ENCODE measurements at regions not wholly inside any gene's neighbourhood (a gene's known extent, or its start where the extent isn't known, plus 50 kb on each side); places are given as distances from the start of the nearest gene placed in this dataset.

- Histone ChIP-seq H3K4me2 (ENCODE audit: low read length) (no peak overlapping the region), H3K9me3 (ENCODE audit: control insufficient read depth, low read length) (no peaks in the 10 kb centered on the region), H3K4me1 (no peaks in the 10 kb centered on the region), H3K27me3 (ENCODE audit: control insufficient read depth, insufficient read depth, low read length) (no peaks in the 10 kb centered on the region), H3K9ac (no peak overlapping the region), H3K4me3 (ENCODE audit: low read depth, low read length) (no peak overlapping the region), H3K36me3 (ENCODE audit: control insufficient read depth, insufficient read depth, low read length) (no peaks in the 10 kb centered on the region), H3K79me2 (no peaks in the 10 kb centered on the region), H3K27ac (no peak overlapping the region), H2AFZ (no peak overlapping the region)
- no peak for TF ChIP-seq CTCF (IDR thresholded peaks at IDR 0.05)
Observed at GRCh38 chr12:20140751-20141150, 227.6 kb upstream of the PDE3A start.

- no peak for TF ChIP-seq CTCF (IDR thresholded peaks at IDR 0.05)
- H3K27me3 ChIP-seq (ENCODE audit: control insufficient read depth, insufficient read depth, low read length), result no peaks in the 10 kb centered on the region
- H3K9ac ChIP-seq, result no peak overlapping the region
- H3K4me1 ChIP-seq, result no peaks in the 10 kb centered on the region
- no peak overlapping the region for H3K27ac ChIP-seq
- H3K36me3 ChIP-seq (ENCODE audit: control insufficient read depth, insufficient read depth, low read length), result no peaks in the 10 kb centered on the region
- H3K4me2 ChIP-seq (ENCODE audit: low read length), result no peak overlapping the region
- no peak overlapping the region for H2AFZ ChIP-seq
- H3K9me3 ChIP-seq (ENCODE audit: control insufficient read depth, low read length), result no peaks in the 10 kb centered on the region
- H3K79me2 ChIP-seq, result no peaks in the 10 kb centered on the region
- H3K4me3 ChIP-seq (ENCODE audit: low read depth, low read length), result no peak overlapping the region
Observed at GRCh38 chr12:20142316-20142715, 226.0 kb upstream of the PDE3A start.

GRCh38 chr12:20142956-20143355, 225.4 kb upstream of the PDE3A start:
- H3K27me3 ChIP-seq (ENCODE audit: control insufficient read depth, insufficient read depth, low read length), result no peaks in the 10 kb centered on the region
- H3K79me2 ChIP-seq, result no peaks in the 10 kb centered on the region
- H3K27ac ChIP-seq, result no peak overlapping the region
- no peaks in the 10 kb centered on the region for H3K9me3 ChIP-seq (ENCODE audit: control insufficient read depth, low read length)
- H3K36me3 ChIP-seq (ENCODE audit: control insufficient read depth, insufficient read depth, low read length), result no peaks in the 10 kb centered on the region
- H2AFZ ChIP-seq, result no peak overlapping the region
- no peak overlapping the region for H3K4me3 ChIP-seq (ENCODE audit: low read depth, low read length)
- TF ChIP-seq CTCF (IDR thresholded peaks at IDR 0.05), result no peak
- no peak overlapping the region for H3K4me2 ChIP-seq (ENCODE audit: low read length)
- no peak overlapping the region for H3K9ac ChIP-seq
- no peaks in the 10 kb centered on the region for H3K4me1 ChIP-seq

GRCh38 chr12:20144341-20144740, 224.0 kb upstream of the PDE3A start:
- TF ChIP-seq CTCF (IDR thresholded peaks at IDR 0.05), result no peak
- Histone ChIP-seq H3K36me3 (ENCODE audit: control insufficient read depth, insufficient read depth, low read length) (no peaks in the 10 kb centered on the region), H3K79me2 (no peaks in the 10 kb centered on the region), H3K4me1 (no peaks in the 10 kb centered on the region), H3K27me3 (ENCODE audit: control insufficient read depth, insufficient read depth, low read length) (no peaks in the 10 kb centered on the region), H2AFZ (no peak overlapping the region), H3K27ac (no peak overlapping the region), H3K9me3 (ENCODE audit: control insufficient read depth, low read length) (no peaks in the 10 kb centered on the region), H3K9ac (no peak overlapping the region), H3K4me3 (ENCODE audit: low read depth, low read length) (no peak overlapping the region), H3K4me2 (ENCODE audit: low read length) (no peak overlapping the region)

- no peak overlapping the region for H3K4me3 ChIP-seq (ENCODE audit: low read depth, low read length)
- no peaks in the 10 kb centered on the region for H3K79me2 ChIP-seq
- H3K9ac ChIP-seq, result no peak overlapping the region
- H3K36me3 ChIP-seq (ENCODE audit: control insufficient read depth, insufficient read depth, low read length), result no peaks in the 10 kb centered on the region
- H2AFZ ChIP-seq, result no peak overlapping the region
- H3K27me3 ChIP-seq (ENCODE audit: control insufficient read depth, insufficient read depth, low read length), result no peaks in the 10 kb centered on the region
- H3K9me3 ChIP-seq (ENCODE audit: control insufficient read depth, low read length), result no peaks in the 10 kb centered on the region
- no peak overlapping the region for H3K4me2 ChIP-seq (ENCODE audit: low read length)
- no peak for TF ChIP-seq CTCF (IDR thresholded peaks at IDR 0.05)
- H3K4me1 ChIP-seq, result no peaks in the 10 kb centered on the region
- H3K27ac ChIP-seq, result no peak overlapping the region
Observed at GRCh38 chr12:20148241-20148640, 220.1 kb upstream of the PDE3A start.

All from parathyroid adenoma (tissue), 2 donors.